Karpas-422 (cell line): ENCODE measurements at regions not wholly inside any gene's neighbourhood (a gene's known extent, or its start where the extent isn't known, plus 50 kb on each side); places are given as distances from the start of the nearest gene placed in this dataset.
A peak's percentile ranks its signal among the peaks of the same experiment; 100 is the strongest.

ENCODE experiments used
- DNase-seq: peaks from one replicate; pipeline ENCODE4 v3.0.0-alpha.2; 2015
- H2AFZ ChIP-seq: fragments of 200-600 bp; sonication (generic); 2 replicates; pipeline ENCODE4 v1.6.1; 2014; ENCODE audit warnings: antibody characterized with exemption, low read length, mixed read lengths
- H3K27ac ChIP-seq: fragments of 200-600 bp; sonication (generic); 2 replicates; pipeline ENCODE4 v1.5.1; 2014; ENCODE audit warnings: mild to moderate bottlenecking, low read length, moderate library complexity
- H3K27me3 ChIP-seq: fragments of 200-600 bp; sonication (generic); 2 replicates; pipeline ENCODE4 v1.6.1; 2014; ENCODE audit warnings: low read length, mixed read lengths
- H3K36me3 ChIP-seq: fragments of 200-600 bp; sonication (generic); 2 replicates; pipeline ENCODE4 v1.6.1; 2014; ENCODE audit warnings: low read length, mixed read lengths; ENCODE audit not compliant: insufficient read depth
- H3K4me1 ChIP-seq: fragments of 200-600 bp; sonication (generic); 2 replicates; pipeline ENCODE4 v1.6.1; 2014; ENCODE audit warnings: mild to moderate bottlenecking, low read length, mixed read lengths
- H3K4me2 ChIP-seq: fragments of 200-600 bp; sonication (generic); 2 replicates; pipeline ENCODE4 v1.6.1; 2014; ENCODE audit warnings: low read length, low read depth, mild to moderate bottlenecking; ENCODE audit not compliant: poor library complexity, severe bottlenecking
- H3K4me3 ChIP-seq: fragments of 200-600 bp; sonication (generic); 2 replicates; pipeline ENCODE4 v1.5.1; 2014; ENCODE audit warnings: mild to moderate bottlenecking, antibody characterized with exemption, low read length, mixed read lengths
- H3K79me2 ChIP-seq: fragments of 200-600 bp; sonication (generic); 2 replicates; pipeline ENCODE4 v1.6.1; 2014; ENCODE audit warnings: mild to moderate bottlenecking, low read length, mixed read lengths
- H3K9ac ChIP-seq: fragments of 200-600 bp; sonication (generic); 2 replicates; pipeline ENCODE4 v1.6.0; 2014; ENCODE audit warnings: low read length
- H3K9me2 ChIP-seq: fragments of 200-600 bp; sonication (generic), shearing (Covaris generic); replicated peaks from 2 replicates; pipeline ENCODE4 v1.6.0; 2014; ENCODE audit warnings: mild to moderate bottlenecking, low read length, moderate library complexity; ENCODE audit not compliant: insufficient read depth
- H3K9me3 ChIP-seq: fragments of 300-700, 200-600 bp; sonication (generic); 2 replicates; pipeline ENCODE4 v1.6.1; 2014; ENCODE audit warnings: low read length, mixed read lengths
- H4K20me1 ChIP-seq: fragments of 200-600 bp; sonication (generic); 2 replicates; pipeline ENCODE4 v1.6.1; 2014; ENCODE audit warnings: mild to moderate bottlenecking, antibody characterized with exemption, low read length, low read depth; ENCODE audit not compliant: insufficient read depth

GRCh38 chr2:4300616-4301015 is 597.2 kb downstream of the DCDC2C start:
- DNase-seq, result no peak
- no peaks in the 10 kb centered on the region for H3K9me3 ChIP-seq
- no peaks in the 10 kb centered on the region for H4K20me1 ChIP-seq
- H3K27ac ChIP-seq, result no peak overlapping the region
- no peak overlapping the region for H3K9ac ChIP-seq
- no peaks in the 10 kb centered on the region for H3K27me3 ChIP-seq
- H2AFZ ChIP-seq, result no peak overlapping the region
- H3K4me3 ChIP-seq, result no peak overlapping the region
- no peak overlapping the region for H3K4me2 ChIP-seq
- H3K4me1 ChIP-seq, result no peaks in the 10 kb centered on the region
- no peaks in the 10 kb centered on the region for H3K9me2 ChIP-seq
- H3K36me3 ChIP-seq, result no peaks in the 10 kb centered on the region
- no peaks in the 10 kb centered on the region for H3K79me2 ChIP-seq

- H3K36me3 ChIP-seq, result no peaks in the 10 kb centered on the region
- H3K79me2 ChIP-seq, result no peaks in the 10 kb centered on the region
- no peak overlapping the region for H2AFZ ChIP-seq
- H4K20me1 ChIP-seq, result no peaks in the 10 kb centered on the region
- no peaks in the 10 kb centered on the region for H3K9me2 ChIP-seq
- H3K27me3 ChIP-seq, result no peaks in the 10 kb centered on the region
- H3K4me2 ChIP-seq, result no peak overlapping the region
- no peak overlapping the region for H3K4me3 ChIP-seq
- no peak for DNase-seq
- H3K9me3 ChIP-seq, result 0 out of 2 replicates have a peak, but pooled peaks cover 3% of the 10 kb centered on the region
- no peak overlapping the region for H3K9ac ChIP-seq
- no peak overlapping the region for H3K27ac ChIP-seq
- H3K4me1 ChIP-seq, result no peaks in the 10 kb centered on the region
Measured at GRCh38 chr2:4324531-4324930, 621.2 kb downstream of the DCDC2C start.

GRCh38 chr2:4336864-4337263 is 633.5 kb downstream of the DCDC2C start:
- no peaks in the 10 kb centered on the region for H4K20me1 ChIP-seq
- no peak overlapping the region for H2AFZ ChIP-seq
- H3K4me2 ChIP-seq, result no peak overlapping the region
- no peak overlapping the region for H3K4me3 ChIP-seq
- H3K9me2 ChIP-seq, result no peaks in the 10 kb centered on the region
- H3K27me3 ChIP-seq, result no peaks in the 10 kb centered on the region
- H3K9ac ChIP-seq, result no peak overlapping the region
- no peak overlapping the region for H3K27ac ChIP-seq
- H3K36me3 ChIP-seq, result no peaks in the 10 kb centered on the region
- H3K9me3 ChIP-seq, result no peaks in the 10 kb centered on the region
- H3K79me2 ChIP-seq, result no peaks in the 10 kb centered on the region
- H3K4me1 ChIP-seq, result no peaks in the 10 kb centered on the region
- DNase-seq, result no peak

- Histone ChIP-seq H3K4me1 (no peaks in the 10 kb centered on the region), H3K4me3 (no peak overlapping the region), H2AFZ (no peak overlapping the region), H3K27me3 (no peaks in the 10 kb centered on the region), H3K9ac (no peak overlapping the region), H4K20me1 (no peaks in the 10 kb centered on the region), H3K79me2 (no peaks in the 10 kb centered on the region), H3K4me2 (no peak overlapping the region), H3K9me2 (no peaks in the 10 kb centered on the region), H3K9me3 (no peaks in the 10 kb centered on the region), H3K36me3 (no peaks in the 10 kb centered on the region), H3K27ac (no peak overlapping the region)
- DNase-seq, result no peak
Measured at GRCh38 chr2:4338345-4338744, 635.0 kb downstream of the DCDC2C start.

- Histone ChIP-seq H3K27ac (no peak overlapping the region), H3K4me1 (no peaks in the 10 kb centered on the region), H3K27me3 (no peaks in the 10 kb centered on the region), H2AFZ (no peak overlapping the region), H3K9ac (no peak overlapping the region), H3K4me2 (no peak overlapping the region), H3K4me3 (no peak overlapping the region), H3K36me3 (no peaks in the 10 kb centered on the region), H3K9me3 (no peaks in the 10 kb centered on the region), H4K20me1 (no peaks in the 10 kb centered on the region), H3K9me2 (no peaks in the 10 kb centered on the region), H3K79me2 (no peaks in the 10 kb centered on the region)
- no peak for DNase-seq
Measured at GRCh38 chr2:4340536-4340935, 637.2 kb downstream of the DCDC2C start.

- H3K27ac ChIP-seq, result no peak overlapping the region
Measured at GRCh38 chr2:4346628-4347027, 643.3 kb downstream of the DCDC2C start.

GRCh38 chr2:4353668-4354067 is 650.3 kb downstream of the DCDC2C start:
- Histone ChIP-seq H3K4me1 (no peaks in the 10 kb centered on the region), H4K20me1 (no peaks in the 10 kb centered on the region), H3K9me3 (no peaks in the 10 kb centered on the region), H3K9me2 (no peaks in the 10 kb centered on the region), H3K79me2 (no peaks in the 10 kb centered on the region), H2AFZ (no peak overlapping the region), H3K9ac (no peak overlapping the region), H3K27ac (no peak overlapping the region), H3K27me3 (no peaks in the 10 kb centered on the region), H3K4me3 (no peak overlapping the region), H3K36me3 (no peaks in the 10 kb centered on the region), H3K4me2 (no peak overlapping the region)
- DNase-seq, result no peak

More at GRCh38 chr2:4346628-4347027, 643.3 kb downstream of the DCDC2C start:
- H3K9ac ChIP-seq, result no peak overlapping the region
- no peaks in the 10 kb centered on the region for H3K27me3 ChIP-seq
- no peaks in the 10 kb centered on the region for H3K9me2 ChIP-seq
- H4K20me1 ChIP-seq, result no peaks in the 10 kb centered on the region
- no peak overlapping the region for H3K4me3 ChIP-seq
- no peak for DNase-seq
- H2AFZ ChIP-seq, result no peak overlapping the region
- no peaks in the 10 kb centered on the region for H3K79me2 ChIP-seq
- no peak overlapping the region for H3K4me2 ChIP-seq
- no peaks in the 10 kb centered on the region for H3K9me3 ChIP-seq
- H3K36me3 ChIP-seq, result no peaks in the 10 kb centered on the region
- H3K4me1 ChIP-seq, result no peaks in the 10 kb centered on the region

- H3K9me2 ChIP-seq, result no peaks in the 10 kb centered on the region
- DNase-seq, result no peak
- no peaks in the 10 kb centered on the region for H3K36me3 ChIP-seq
- H3K27ac ChIP-seq, result no peak overlapping the region
- no peaks in the 10 kb centered on the region for H3K79me2 ChIP-seq
- no peaks in the 10 kb centered on the region for H3K9me3 ChIP-seq
- H3K4me3 ChIP-seq, result no peak overlapping the region
- H3K27me3 ChIP-seq, result no peaks in the 10 kb centered on the region
- no peak overlapping the region for H2AFZ ChIP-seq
- no peak overlapping the region for H3K9ac ChIP-seq
- H4K20me1 ChIP-seq, result no peaks in the 10 kb centered on the region
- no peaks in the 10 kb centered on the region for H3K4me1 ChIP-seq
- H3K4me2 ChIP-seq, result no peak overlapping the region
Measured at GRCh38 chr2:4354164-4354563, 650.8 kb downstream of the DCDC2C start.

- peak; percentile 80 for DNase-seq
- no peak overlapping the region for H3K4me3 ChIP-seq
- H3K36me3 ChIP-seq, result no peaks in the 10 kb centered on the region
- H3K27ac ChIP-seq, result no peak overlapping the region
- no peaks in the 10 kb centered on the region for H3K4me1 ChIP-seq
- no peaks in the 10 kb centered on the region for H4K20me1 ChIP-seq
- no peak overlapping the region for H2AFZ ChIP-seq
- no peak overlapping the region for H3K4me2 ChIP-seq
- H3K9me2 ChIP-seq, result no peaks in the 10 kb centered on the region
- no peaks in the 10 kb centered on the region for H3K9me3 ChIP-seq
- no peak overlapping the region for H3K9ac ChIP-seq
- no peaks in the 10 kb centered on the region for H3K79me2 ChIP-seq
- no peaks in the 10 kb centered on the region for H3K27me3 ChIP-seq
Measured at GRCh38 chr2:4354678-4355077, 651.3 kb downstream of the DCDC2C start.
